Stimulated activated naive B cell treated with anti-CD40 and anti-IgM and Interleukin-4, amounts not matched to agents 10 μg/mL and 1 μg/mL and 100 μg/mL, for 72 hours (primary cell): ENCODE measurements at regions not wholly inside any gene's neighbourhood (a gene's known extent, or its start where the extent isn't known, plus 50 kb on each side); places are given as distances from the start of the nearest gene placed in this dataset.
"Not testable (repeated sequence)": the region's sequence is repeated elsewhere in the genome, so short reads cannot be mapped to it uniquely, and the experiment has no call there.

Experiments used
- ATAC-seq, 2 donors: fragments of 150-1000 bp; cut with Tn5 transposase; replicated peaks; 2 replicates each; pipeline ENCODE4 v1.10.0; 2021; ENCODE audit warnings: moderate library complexity in 1 of 2
- DNase-seq: peaks from one replicate; pipeline ENCODE4 v3.0.0; 2021
- H3K27ac Mint-ChIP-seq: one replicate; pipeline ENCODE4 v1.8.0; 2022; ENCODE audit warnings: mild to moderate bottlenecking, mixed read lengths
- H3K27me3 Mint-ChIP-seq, 2 donors: one replicate each; pipeline ENCODE4 v1.8.0; 2022; ENCODE audit warnings: mixed read lengths in 2 of 2
- H3K36me3 Mint-ChIP-seq, 2 donors: one replicate each; pipeline ENCODE4 v1.8.0; 2022; ENCODE audit warnings: mixed read lengths in 2 of 2, mild to moderate bottlenecking in 1 of 2
- H3K4me1 Mint-ChIP-seq, 2 donors: one replicate each; pipeline ENCODE4 v1.8.0; 2022; ENCODE audit warnings: mixed read lengths in 2 of 2, mild to moderate bottlenecking in 1 of 2
- H3K4me3 Mint-ChIP-seq, 2 donors: one replicate each; pipeline ENCODE4 v1.8.0; 2022; ENCODE audit warnings: mild to moderate bottlenecking in 2 of 2, mixed read lengths in 2 of 2, moderate library complexity in 1 of 2
- H3K9me3 Mint-ChIP-seq, 2 donors: one replicate each; pipeline ENCODE4 v1.8.0; 2022; ENCODE audit warnings: mixed read lengths in 2 of 2, mild to moderate bottlenecking in 1 of 2

GRCh38 chrX:77060572-77060971 is 386.6 kb upstream of the FGF16 start:
- H3K27ac Mint-ChIP-seq: no peak overlapping the region
- no peaks in the 10 kb centered on the region for H3K9me3 Mint-ChIP-seq
- no peaks in the 10 kb centered on the region for H3K27me3 Mint-ChIP-seq
- H3K4me1 Mint-ChIP-seq: no peaks in the 10 kb centered on the region
- no peak for DNase-seq
- ATAC-seq: no peak
- H3K4me3 Mint-ChIP-seq: no peak overlapping the region
- H3K36me3 Mint-ChIP-seq: no peaks in the 10 kb centered on the region

- Mint-ChIP-seq H3K4me1 (no peaks in the 10 kb centered on the region), H3K36me3 (no peaks in the 10 kb centered on the region), H3K9me3 (no peaks in the 10 kb centered on the region), H3K4me3 (no peak overlapping the region), H3K27me3 (no peaks in the 10 kb centered on the region), H3K27ac (no peak overlapping the region)
- DNase-seq (no peak), ATAC-seq (no peak)
Measured at GRCh38 chrX:77061022-77061421, 386.2 kb upstream of the FGF16 start.

GRCh38 chrX:77061545-77061944 is 385.6 kb upstream of the FGF16 start:
- Mint-ChIP-seq H3K27ac (no peak overlapping the region), H3K9me3 (no peaks in the 10 kb centered on the region), H3K27me3 (no peaks in the 10 kb centered on the region), H3K4me1 (no peaks in the 10 kb centered on the region), H3K36me3 (no peaks in the 10 kb centered on the region), H3K4me3 (no peak overlapping the region)
- ATAC-seq (no peak), DNase-seq (no peak)

- Mint-ChIP-seq H3K9me3 (no peaks in the 10 kb centered on the region), H3K4me3 (no peak overlapping the region), H3K27me3 (no peaks in the 10 kb centered on the region), H3K27ac (no peak overlapping the region), H3K4me1 (peaks cover 12% of the 10 kb centered on the region in 2 donors), H3K36me3 (no peaks in the 10 kb centered on the region)
- ATAC-seq (no peak), DNase-seq (no peak)
Measured at GRCh38 chrX:77065896-77066295, 381.3 kb upstream of the FGF16 start.

GRCh38 chrX:77070202-77070918 is 376.8 kb upstream of the FGF16 start:
- Mint-ChIP-seq H3K9me3 (peaks cover 0 to 1% of the 10 kb centered on the region in 2 donors), H3K4me1 (peaks cover 12% of the 10 kb centered on the region in 2 donors), H3K36me3 (no peaks in the 10 kb centered on the region), H3K27ac (peak overlapping the region; percentile 33), H3K27me3 (no peaks in the 10 kb centered on the region), H3K4me3 (peak overlapping the region; percentile 72 to 73)
- DNase-seq: no peak
- ATAC-seq: peak; percentile 60 to 65

- Mint-ChIP-seq H3K36me3 (peaks cover 0 to 3% of the 10 kb centered on the region in 2 donors), H3K4me3 (no peak overlapping the region), H3K4me1 (no peaks in the 10 kb centered on the region), H3K9me3 (peaks cover 5 to 7% of the 10 kb centered on the region in 2 donors), H3K27me3 (no peaks in the 10 kb centered on the region), H3K27ac (no peak overlapping the region)
- ATAC-seq (no peak), DNase-seq (no peak)
Measured at GRCh38 chrX:77076896-77077295, 370.3 kb upstream of the FGF16 start.

GRCh38 chrX:77081237-77081636 is 366.0 kb upstream of the FGF16 start:
- not testable (repeated sequence) for H3K36me3 Mint-ChIP-seq, H3K4me1 Mint-ChIP-seq, H3K4me3 Mint-ChIP-seq, H3K27me3 Mint-ChIP-seq, ATAC-seq, DNase-seq, H3K27ac Mint-ChIP-seq
- peaks cover 6 to 16% of the 10 kb centered on the region in 2 donors for H3K9me3 Mint-ChIP-seq

GRCh38 chrX:77085372-77085771 is 361.8 kb upstream of the FGF16 start:
- H3K27ac Mint-ChIP-seq: no peak overlapping the region
- DNase-seq (no peak), ATAC-seq (no peak)
- no peaks in the 10 kb centered on the region for H3K27me3 Mint-ChIP-seq
- H3K9me3 Mint-ChIP-seq: peaks cover 4 to 13% of the 10 kb centered on the region in 2 donors
- no peak overlapping the region for H3K4me3 Mint-ChIP-seq
- H3K4me1 Mint-ChIP-seq: no peaks in the 10 kb centered on the region
- peaks cover 0 to 4% of the 10 kb centered on the region in 2 donors for H3K36me3 Mint-ChIP-seq

- no peaks in the 10 kb centered on the region for H3K36me3 Mint-ChIP-seq
- H3K27me3 Mint-ChIP-seq: no peaks in the 10 kb centered on the region
- ATAC-seq: no peak
- no peak overlapping the region for H3K27ac Mint-ChIP-seq
- H3K9me3 Mint-ChIP-seq: peaks cover 0 to 4% of the 10 kb centered on the region in 2 donors
- H3K4me1 Mint-ChIP-seq: no peaks in the 10 kb centered on the region
- no peak overlapping the region for H3K4me3 Mint-ChIP-seq
- DNase-seq: no peak
Measured at GRCh38 chrX:77087529-77088169, 359.5 kb upstream of the FGF16 start.

GRCh38 chrX:77088233-77088632 is 359.0 kb upstream of the FGF16 start:
- Mint-ChIP-seq H3K36me3 (no peaks in the 10 kb centered on the region), H3K4me3 (no peak overlapping the region), H3K27ac (no peak overlapping the region), H3K4me1 (no peaks in the 10 kb centered on the region), H3K27me3 (no peaks in the 10 kb centered on the region), H3K9me3 (no peaks in the 10 kb centered on the region)
- ATAC-seq (no peak), DNase-seq (no peak)

GRCh38 chrX:77114501-77114900 is 332.7 kb upstream of the FGF16 start:
- Mint-ChIP-seq H3K36me3 (no peaks in the 10 kb centered on the region), H3K27me3 (no peaks in the 10 kb centered on the region), H3K4me3 (no peak overlapping the region), H3K4me1 (no peaks in the 10 kb centered on the region), H3K27ac (no peak overlapping the region), H3K9me3 (peaks cover 0 to 1% of the 10 kb centered on the region in 2 donors)
- ATAC-seq (peak in 1 of 2 donors; percentile 34), DNase-seq (no peak)

- H3K36me3 Mint-ChIP-seq: no peaks in the 10 kb centered on the region
- ATAC-seq: no peak
- H3K4me1 Mint-ChIP-seq: no peaks in the 10 kb centered on the region
- H3K27me3 Mint-ChIP-seq: no peaks in the 10 kb centered on the region
- H3K27ac Mint-ChIP-seq: no peak overlapping the region
- DNase-seq: no peak
- H3K4me3 Mint-ChIP-seq: no peak overlapping the region
- H3K9me3 Mint-ChIP-seq: peaks cover 4 to 11% of the 10 kb centered on the region in 2 donors
Measured at GRCh38 chrX:77118686-77119085, 328.5 kb upstream of the FGF16 start.

- Mint-ChIP-seq H3K27ac (no peak overlapping the region), H3K4me1 (no peaks in the 10 kb centered on the region), H3K36me3 (no peaks in the 10 kb centered on the region), H3K9me3 (peaks cover 4 to 11% of the 10 kb centered on the region in 2 donors), H3K4me3 (no peak overlapping the region), H3K27me3 (no peaks in the 10 kb centered on the region)
- DNase-seq: no peak
- ATAC-seq: no peak
Measured at GRCh38 chrX:77119706-77120105, 327.5 kb upstream of the FGF16 start.

GRCh38 chrX:77123917-77124316 is 323.3 kb upstream of the FGF16 start:
- H3K27me3 Mint-ChIP-seq, ATAC-seq, H3K36me3 Mint-ChIP-seq, DNase-seq, H3K4me1 Mint-ChIP-seq, H3K27ac Mint-ChIP-seq, H3K4me3 Mint-ChIP-seq: not testable (repeated sequence)
- peaks cover 3 to 11% of the 10 kb centered on the region in 2 donors for H3K9me3 Mint-ChIP-seq

- not testable (repeated sequence) for H3K27me3 Mint-ChIP-seq, ATAC-seq, H3K4me3 Mint-ChIP-seq, H3K27ac Mint-ChIP-seq, DNase-seq, H3K36me3 Mint-ChIP-seq, H3K4me1 Mint-ChIP-seq
- H3K9me3 Mint-ChIP-seq: peaks cover 3 to 10% of the 10 kb centered on the region in 2 donors
Measured at GRCh38 chrX:77127571-77127970, 319.6 kb upstream of the FGF16 start.
